GM12878 (cell line): ENCODE measurements at regions not wholly inside any gene's neighbourhood (a gene's known extent, or its start where the extent isn't known, plus 50 kb on each side); places are given as distances from the start of the nearest gene placed in this dataset.

Experiments used
- ATAC-seq: fragments of 200-7000 bp; cut with Tn5 transposase; 3 replicates; pipeline ENCODE4 v1.9.1; 2020; ENCODE audit warnings: mild to moderate bottlenecking, moderate library complexity
- BruUV-seq: library from RNA; stranded (reverse); fragments of 400-500 nt; replicated peaks from 2 replicates; lab custom pipeline; 2021; lab: Mats Ljungman, UMichigan
- CTCF ChIA-PET: fragments of 300-600 bp; sonication (Branson Sonifier 250); formaldehyde crosslinking; extraction: SDS; loops from one replicate; lab custom pipeline; 2021; ENCODE audit warnings: inconsistent platforms; lab: Yijun Ruan, JAX
- POLR2A ChIA-PET: fragments of 350-600 bp; formaldehyde crosslinking; extraction: SDS; loops from one replicate; lab custom pipeline; 2021; ENCODE audit warnings: inconsistent platforms; lab: Charles Lee
- RAD21 ChIA-PET: fragments of 300-600 bp; sonication (Branson Sonifier 250); formaldehyde crosslinking; loops from one replicate; lab custom pipeline; 2023; ENCODE audit warnings: antibody characterized with exemption; ENCODE audit not compliant: unreplicated experiment; lab: Charles Lee
- SMC1A ChIA-PET: fragments of 300-600 bp; sonication (Branson Sonifier 250); formaldehyde crosslinking; loops from one replicate; lab custom pipeline; 2023; ENCODE audit not compliant: unreplicated experiment, uncharacterized antibody; lab: Charles Lee
- DNase-seq: peaks from one replicate; pipeline ENCODE4 v3.0.0-alpha.2; 2011; ENCODE audit warnings: low read depth, low spot score
- FAIRE-seq: peaks from 3 replicates; lab custom pipeline; 2011; peaks lifted over from hg19 to GRCh38; lab: Jason Lieb, UNC
- H2AFZ ChIP-seq: 2 replicates; pipeline ENCODE4 v1.6.0; 2011; ENCODE audit warnings: low read depth, low read length, control low read depth; ENCODE audit not compliant: control insufficient read depth
- H3K27ac ChIP-seq: 2 replicates; pipeline ENCODE4 v1.5.1; 2011; ENCODE audit warnings: control low read depth; ENCODE audit not compliant: control insufficient read depth, insufficient read depth
- H3K27me3 ChIP-seq, 2 experiments: replicated peaks in 1 of 2; 2 replicates each; pipeline versions ENCODE4 v1.6.0 to v1.6.1; 2011; ENCODE audit warnings: low read length in 1 of 2; ENCODE audit not compliant: control insufficient read depth in 2 of 2, insufficient read depth in 2 of 2
- H3K36me3 ChIP-seq, 2 experiments: 2 replicates each; pipeline ENCODE4 v1.5.1; 2011; ENCODE audit warnings: low read length in 1 of 2; ENCODE audit not compliant: control insufficient read depth in 2 of 2, insufficient read depth in 2 of 2
- H3K4me1 ChIP-seq: 2 replicates; pipeline ENCODE4 v1.6.1; 2011; ENCODE audit warnings: mild to moderate bottlenecking, low read length, moderate library complexity, mixed read lengths; ENCODE audit not compliant: control insufficient read depth, insufficient read depth
- H3K4me2 ChIP-seq: 2 replicates; pipeline ENCODE4 v1.6.0; 2011; ENCODE audit warnings: control low read depth; ENCODE audit not compliant: control insufficient read depth, insufficient read depth
- H3K4me3 ChIP-seq: fragments of 200-600 bp; sonication (generic); 2 replicates; pipeline ENCODE4 v1.5.1; 2016
- H3K79me2 ChIP-seq: 2 replicates; pipeline ENCODE4 v1.6.0; 2011; ENCODE audit warnings: low read length; ENCODE audit not compliant: control insufficient read depth, insufficient read depth
- H3K9ac ChIP-seq: 2 replicates; pipeline ENCODE4 v1.8.0; 2011; ENCODE audit warnings: low read length, control low read depth, mixed read lengths; ENCODE audit not compliant: control insufficient read depth, insufficient read depth
- H3K9me3 ChIP-seq: replicated peaks from 3 replicates; pipeline ENCODE4 v1.5.1; 2011; ENCODE audit warnings: mild to moderate bottlenecking, low read length; ENCODE audit not compliant: control insufficient read depth, insufficient read depth
- H4K20me1 ChIP-seq: 2 replicates; pipeline ENCODE4 v1.6.0; 2011; ENCODE audit not compliant: control insufficient read depth, insufficient read depth
- BHLHE40 ChIP-seq, 2 experiments: fragments of 450-650 bp in 1 of 2; IDR thresholded peaks; 2 replicates each; pipeline ENCODE4 v1.6.1; 2011 to 2017; ENCODE audit warnings: low read depth in 2 of 2, borderline replicate concordance in 1 of 2, improper control_type of control experiment in 1 of 2, low read length in 1 of 2, mild to moderate bottlenecking in 1 of 2
- BMI1 ChIP-seq: fragments of 450-650 bp; IDR thresholded peaks from 2 replicates; pipeline ENCODE4 v1.6.1; 2016; ENCODE audit warnings: mild to moderate bottlenecking, moderate library complexity, borderline replicate concordance
- CEBPB ChIP-seq, 2 experiments: fragments of 150-350 bp in 1 of 2; IDR thresholded peaks; 2 replicates each; pipeline ENCODE4 v1.6.1; 2012 to 2014; ENCODE audit warnings: low read depth in 2 of 2, low read length in 2 of 2, borderline replicate concordance in 1 of 2, inconsistent platforms in 1 of 2
- FOXK2 ChIP-seq: fragments of 450-650 bp; IDR thresholded peaks from 2 replicates; pipeline ENCODE4 v1.6.1; 2017; ENCODE audit warnings: mild to moderate bottlenecking, moderate library complexity
- HDAC2 ChIP-seq: fragments of 200-600 bp; sonication (generic); IDR thresholded peaks from 2 replicates; pipeline ENCODE4 v1.6.1; 2017
- IRF3 ChIP-seq: fragments of 450-650 bp; IDR thresholded peaks from 2 replicates; pipeline ENCODE4 v1.6.1; 2014; ENCODE audit warnings: mild to moderate bottlenecking
- IRF4 ChIP-seq: IDR thresholded peaks from 2 replicates; pipeline ENCODE4 v1.6.1; 2011; ENCODE audit warnings: low read depth, low read length
- KLF5 ChIP-seq: fragments of 450-650 bp; IDR thresholded peaks from 2 replicates; pipeline ENCODE4 v1.6.1; 2014; ENCODE audit warnings: mild to moderate bottlenecking; ENCODE audit not compliant: partially characterized antibody
- MTA2 ChIP-seq: fragments of 450-650 bp; IDR thresholded peaks from 2 replicates; pipeline ENCODE4 v1.6.1; 2016; ENCODE audit warnings: low read depth, mild to moderate bottlenecking, moderate library complexity
- PAX5 ChIP-seq: IDR thresholded peaks from 2 replicates; pipeline ENCODE4 v1.6.1; 2011; ENCODE audit warnings: low read depth, low read length, borderline replicate concordance
- PML ChIP-seq: IDR thresholded peaks from 2 replicates; pipeline ENCODE4 v1.6.1; 2012; ENCODE audit warnings: low read length, inconsistent platforms
- POLR2A ChIP-seq: IDR thresholded peaks from 2 replicates; pipeline ENCODE4 v1.6.1; 2011; ENCODE audit warnings: low read depth, mild to moderate bottlenecking, low read length
- POU2F2 ChIP-seq: IDR thresholded peaks from 3 replicates; pipeline ENCODE4 v1.6.1; 2011; ENCODE audit warnings: low read depth, mild to moderate bottlenecking, low read length, borderline replicate concordance
- RCOR1 ChIP-seq: conservative IDR thresholded peaks from 2 replicates; pipeline ENCODE4 v1.6.1; 2012; ENCODE audit warnings: low read depth, low read length, improper control_type of control experiment
- SPI1 ChIP-seq: IDR thresholded peaks from 2 replicates; pipeline ENCODE4 v1.6.1; 2011; ENCODE audit warnings: low read depth, mild to moderate bottlenecking, low read length, moderate library complexity, borderline replicate concordance; ENCODE audit not compliant: insufficient read depth
- STAT1 ChIP-seq: fragments of 450-650 bp; conservative IDR thresholded peaks from 2 replicates; pipeline ENCODE4 v1.6.1; 2014; ENCODE audit warnings: antibody characterized with exemption, mild to moderate bottlenecking
- ZNF207 ChIP-seq: fragments of 450-650 bp; IDR thresholded peaks from 2 replicates; pipeline ENCODE4 v1.6.1; 2014; ENCODE audit warnings: antibody characterized with exemption, mild to moderate bottlenecking, borderline replicate concordance
- ZNF622 ChIP-seq: fragments of 450-650 bp; IDR thresholded peaks from 2 replicates; pipeline ENCODE4 v1.6.1; 2017; ENCODE audit warnings: mild to moderate bottlenecking, inconsistent platforms
- ZSCAN29 ChIP-seq: fragments of 450-650 bp; IDR thresholded peaks from 2 replicates; pipeline ENCODE4 v1.6.1; 2017; ENCODE audit warnings: mild to moderate bottlenecking, moderate library complexity
- WGBS: methylation state at CpG from one replicate; pipeline ENCODE4 v1.1.6; 2016; ENCODE audit warnings: low lambda C conversion rate; ENCODE audit not compliant: insufficient replicate concordance, insufficient coverage; ENCODE audit errors: missing lambda C conversion rate; 5-methylcytosine and 5-hydroxymethylcytosine counted together
- in situ Hi-C: fragments of 300-500 bp; cut with MboI; formaldehyde crosslinking; loops from 9 replicates; pipeline ENCODE4 v1.14.3; 2018; ENCODE audit warnings: mixed read lengths
- intact Hi-C: fragments of 100-400 bp; cut with micrococcal nuclease; formaldehyde crosslinking; loops from one replicate; pipeline ENCODE4 v1.14.2; 2022; ENCODE audit not compliant: unreplicated experiment

GRCh38 chr4:116752027-116752426, 333.3 kb downstream of the TRAM1L1 start:
- H3K27me3 ChIP-seq: no peaks in the 10 kb centered on the region
- FAIRE-seq (no peak), ATAC-seq (no peak), DNase-seq (no peak)
- SMC1A ChIA-PET: interaction anchor here (0.6 kb wide), 1 partner anchor 794 kb away, joined by 3 read pairs; no protein-coding TSS in a partner anchor
- CTCF ChIA-PET: no interaction called here
- in situ Hi-C loops (no loop called here), intact Hi-C loops (no loop called here)
- H3K4me2 ChIP-seq: no peak overlapping the region
- POLR2A ChIA-PET: no interaction called here
- H2AFZ ChIP-seq: no peak overlapping the region
- no peaks in the 10 kb centered on the region for H3K4me1 ChIP-seq
- 25% methylated on average over 2 of the region's 2 CpGs for WGBS
- H3K79me2 ChIP-seq: no peaks in the 10 kb centered on the region
- no peaks in the 10 kb centered on the region for H3K36me3 ChIP-seq
- RAD21 ChIA-PET: no interaction called here
- no peak overlapping the region for H3K4me3 ChIP-seq
- BruUV-seq: no TSS peak
- no peak overlapping the region for H3K9ac ChIP-seq
- TF ChIP-seq IRF4 (no peak), ZSCAN29 (no peak), BMI1 (no peak), PML (no peak), KLF5 (no peak), POU2F2 (no peak), ZNF207 (no peak), MTA2 (no peak), ZNF622 (no peak), STAT1 (no peak), SPI1 (no peak), PAX5 (no peak), BHLHE40 (IDR thresholded peaks at IDR 0.05; ENCODE audit: borderline replicate concordance in 1 of 2, low read depth in 2 of 2, low read length in 1 of 2) (no peak), POLR2A (no peak), IRF3 (no peak), FOXK2 (no peak), CEBPB (IDR thresholded peaks at IDR 0.05; ENCODE audit: borderline replicate concordance in 1 of 2, low read depth in 2 of 2, low read length in 2 of 2) (no peak), HDAC2 (no peak), RCOR1 (no peak)
- no peaks in the 10 kb centered on the region for H4K20me1 ChIP-seq
- H3K27ac ChIP-seq: no peak overlapping the region
- no peaks in the 10 kb centered on the region for H3K9me3 ChIP-seq
